ENCODE measurements at regions not wholly inside any gene's neighbourhood (a gene's known extent, or its start where the extent isn't known, plus 50 kb on each side); places are given as distances from the start of the nearest gene placed in this dataset.

GRCh38 chr7:25402532-25402931, 174.2 kb upstream of the NPVF start:
- ChIA-PET POLR2A (no interaction called here), CTCF (no interaction called here)
- TF ChIP-seq, protein P1, sequence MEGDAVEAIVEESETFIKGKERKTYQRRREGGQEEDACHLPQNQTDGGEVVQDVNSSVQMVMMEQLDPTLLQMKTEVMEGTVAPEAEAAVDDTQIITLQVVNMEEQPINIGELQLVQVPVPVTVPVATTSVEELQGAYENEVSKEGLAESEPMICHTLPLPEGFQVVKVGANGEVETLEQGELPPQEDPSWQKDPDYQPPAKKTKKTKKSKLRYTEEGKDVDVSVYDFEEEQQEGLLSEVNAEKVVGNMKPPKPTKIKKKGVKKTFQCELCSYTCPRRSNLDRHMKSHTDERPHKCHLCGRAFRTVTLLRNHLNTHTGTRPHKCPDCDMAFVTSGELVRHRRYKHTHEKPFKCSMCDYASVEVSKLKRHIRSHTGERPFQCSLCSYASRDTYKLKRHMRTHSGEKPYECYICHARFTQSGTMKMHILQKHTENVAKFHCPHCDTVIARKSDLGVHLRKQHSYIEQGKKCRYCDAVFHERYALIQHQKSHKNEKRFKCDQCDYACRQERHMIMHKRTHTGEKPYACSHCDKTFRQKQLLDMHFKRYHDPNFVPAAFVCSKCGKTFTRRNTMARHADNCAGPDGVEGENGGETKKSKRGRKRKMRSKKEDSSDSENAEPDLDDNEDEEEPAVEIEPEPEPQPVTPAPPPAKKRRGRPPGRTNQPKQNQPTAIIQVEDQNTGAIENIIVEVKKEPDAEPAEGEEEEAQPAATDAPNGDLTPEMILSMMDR (IDR thresholded peaks at IDR 0.05; ENCODE audit: control extremely low read depth, extremely low read depth, low read depth, missing control alignments) = no peak
- DNase-seq (ENCODE audit: extremely low spot score) = no peak

GRCh38 chr7:25405736-25406135, 177.4 kb upstream of the NPVF start:
- POLR2A ChIA-PET = no interaction called here
- no peak for DNase-seq (ENCODE audit: extremely low spot score)
- TF ChIP-seq, protein P1 (IDR thresholded peaks at IDR 0.05; ENCODE audit: control extremely low read depth, extremely low read depth, low read depth, missing control alignments) = no peak
- CTCF ChIA-PET = no interaction called here

DNA sequence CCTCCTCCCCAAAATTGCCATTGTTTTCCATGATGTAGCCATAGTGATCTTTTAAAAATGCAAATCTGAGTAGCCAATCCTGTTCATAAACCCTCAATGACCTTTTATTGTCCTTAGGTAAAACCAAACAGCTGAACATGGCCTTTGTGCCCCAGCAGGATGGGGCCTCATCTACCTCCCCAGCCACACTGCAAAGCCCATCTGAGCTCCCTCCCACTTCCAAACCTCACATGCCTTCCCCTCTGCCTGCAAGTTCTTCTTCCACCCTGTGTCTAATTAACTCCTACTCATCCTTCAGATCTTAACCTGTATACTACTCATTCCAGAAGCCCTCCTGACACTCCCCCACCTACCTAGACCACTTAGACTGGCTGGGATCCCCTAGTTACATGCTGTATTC, 178.8 kb upstream of the NPVF start:
- POLR2A ChIA-PET = no interaction called here
- CTCF ChIA-PET = interaction anchor here (1.8 kb wide), 1 partner anchor 9 kb away, joined by 5 read pairs; no protein-coding TSS in a partner anchor
- DNase-seq (ENCODE audit: extremely low spot score) = no peak

DNA sequence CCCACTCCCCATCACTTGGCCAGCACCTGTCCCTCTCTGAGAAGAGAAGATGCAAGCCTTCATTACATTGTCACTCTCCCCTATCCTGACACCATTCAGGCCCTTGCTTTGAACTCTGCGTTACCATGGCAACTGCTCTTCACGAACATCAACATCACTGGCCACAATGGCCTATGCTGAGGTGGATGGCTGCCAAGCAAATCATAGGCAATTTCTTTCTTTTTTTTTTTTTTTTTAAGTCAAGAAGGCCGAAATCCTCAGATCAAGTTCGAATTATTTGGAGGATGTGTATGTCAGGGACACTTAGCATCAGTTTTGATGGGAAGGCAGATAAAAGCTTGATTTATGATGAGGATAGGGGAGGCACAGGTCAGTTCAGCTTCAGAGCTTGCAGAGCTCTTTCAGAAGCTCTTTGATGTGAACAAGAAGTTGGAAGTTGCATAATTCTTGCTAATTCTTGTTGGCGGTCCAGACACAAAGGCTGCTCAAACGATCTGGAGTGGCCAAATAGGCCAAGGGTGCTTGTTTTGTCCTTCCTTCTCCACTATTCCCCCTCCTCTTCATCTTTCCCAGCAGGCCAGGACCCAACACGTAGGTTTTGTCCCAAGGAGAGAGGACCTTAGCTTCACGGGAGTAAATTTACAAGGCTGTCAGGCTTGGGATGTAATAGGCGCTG, 179.9 kb upstream of the NPVF start:
- CTCF ChIA-PET = interaction anchor here (1.8 kb wide), 1 partner anchor 8 kb away, joined by 5 read pairs; no protein-coding TSS in a partner anchor

More for the DNA sequence above, 178.8 kb upstream of the NPVF start:
- TF ChIP-seq, protein P1 (IDR thresholded peaks at IDR 0.05; ENCODE audit: control extremely low read depth, extremely low read depth, low read depth, missing control alignments) = no peak

GRCh38 chr7:25408876-25409275, 180.6 kb upstream of the NPVF start:
- TF ChIP-seq, protein P1 (IDR thresholded peaks at IDR 0.05; ENCODE audit: control extremely low read depth, extremely low read depth, low read depth, missing control alignments) = no peak

More for the DNA sequence above, 179.9 kb upstream of the NPVF start:
- POLR2A ChIA-PET = no interaction called here
- TF ChIP-seq, protein P1 (IDR thresholded peaks at IDR 0.05; ENCODE audit: control extremely low read depth, extremely low read depth, low read depth, missing control alignments) = no peak
- no peak for DNase-seq (ENCODE audit: extremely low spot score)

GRCh38 chr7:25409897-25410636, 181.8 kb upstream of the NPVF start:
- ChIA-PET POLR2A (no interaction called here), CTCF (no interaction called here)
- TF ChIP-seq, protein P1 (IDR thresholded peaks at IDR 0.05; ENCODE audit: control extremely low read depth, extremely low read depth, low read depth, missing control alignments) = no peak

More at GRCh38 chr7:25408876-25409275, 180.6 kb upstream of the NPVF start:
- ChIA-PET CTCF (no interaction called here), POLR2A (no interaction called here)
- no peak for DNase-seq (ENCODE audit: extremely low spot score)

More at GRCh38 chr7:25409897-25410636, 181.8 kb upstream of the NPVF start:
- DNase-seq (ENCODE audit: extremely low spot score) = no peak

Data from GM10248 (cell line).